Ureter (tissue), 1 donor: ENCODE measurements at regions not wholly inside any gene's neighbourhood (a gene's known extent, or its start where the extent isn't known, plus 50 kb on each side); places are given as distances from the start of the nearest gene placed in this dataset.
"Not testable (repeated sequence)": the region's sequence is repeated elsewhere in the genome, so short reads cannot be mapped to it uniquely, and the experiment has no call there.

Experiments used
- DNase-seq: peaks from one replicate; pipeline ENCODE4 v3.0.0-alpha.2; 2020; ENCODE audit warnings: low spot score
- donor health status: DM: yes; HTN: yes; CAD: no.

GRCh38 chr22:10737931-10738330 is 4790.1 kb upstream of the OR11H1 start:
- DNase-seq = not testable (repeated sequence)

DNA sequence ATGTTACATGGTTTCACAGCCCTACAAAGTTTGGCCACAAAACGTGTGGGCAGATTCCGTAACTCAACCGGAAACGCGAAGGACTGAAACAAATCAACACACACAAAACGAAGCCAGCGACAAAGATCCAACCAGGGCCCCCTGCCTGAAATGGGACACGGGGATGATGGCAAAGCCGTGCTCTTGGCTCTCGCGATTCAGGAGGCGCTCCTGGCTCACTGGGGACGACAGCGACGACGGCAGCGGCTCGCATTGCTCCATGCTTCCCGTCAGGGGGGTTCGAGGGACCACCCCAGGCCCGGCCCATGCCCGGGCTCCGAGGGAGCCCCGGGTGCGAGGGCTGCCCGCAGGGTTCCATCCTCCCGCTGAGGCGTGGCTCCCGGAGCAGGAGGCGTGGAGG is 4786.8 kb upstream of the OR11H1 start:
- no peak for DNase-seq

DNA sequence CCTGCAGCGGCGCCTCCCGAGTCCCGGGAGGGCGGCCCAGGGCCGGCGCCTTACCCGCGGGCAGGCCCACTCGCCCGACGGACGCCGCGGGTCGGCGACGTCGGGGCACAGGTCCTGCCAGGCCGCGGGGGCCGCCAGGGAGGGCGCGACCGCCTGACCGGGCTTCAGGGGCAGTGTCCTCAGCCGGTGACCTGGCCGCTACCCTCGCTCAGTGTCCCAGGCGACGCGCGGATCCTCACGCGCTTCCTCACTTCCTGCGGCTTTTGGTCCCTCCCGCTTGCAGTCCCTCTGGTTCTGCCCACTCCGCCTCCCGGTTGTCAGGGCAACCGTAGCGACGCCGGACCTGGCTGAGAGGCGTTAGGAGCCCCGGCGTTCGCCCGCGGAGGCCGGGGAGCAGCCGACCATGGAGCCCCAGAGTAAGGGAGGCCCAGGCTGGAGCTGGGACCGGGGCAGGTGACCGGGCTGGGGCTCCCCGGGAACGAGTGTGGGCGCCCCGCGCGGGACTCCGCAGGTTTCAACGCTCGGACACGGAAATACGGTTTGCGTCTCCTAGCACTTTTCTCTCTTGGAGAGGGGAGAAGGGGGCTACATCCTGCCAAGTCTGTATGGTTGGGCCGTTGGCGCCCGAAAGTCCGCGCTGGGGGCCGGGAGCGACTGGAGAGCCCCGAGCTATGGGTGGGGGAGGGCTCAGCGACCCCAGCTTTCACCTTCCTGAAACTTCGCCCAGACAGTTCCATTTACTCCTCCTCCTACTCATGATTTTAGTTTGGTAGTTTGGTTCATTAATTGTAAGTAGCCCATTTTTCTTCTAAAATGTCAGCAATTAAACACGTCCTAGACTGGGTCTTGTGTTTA is 4786.0 kb upstream of the OR11H1 start:
- DNase-seq = not testable (repeated sequence)

DNA sequence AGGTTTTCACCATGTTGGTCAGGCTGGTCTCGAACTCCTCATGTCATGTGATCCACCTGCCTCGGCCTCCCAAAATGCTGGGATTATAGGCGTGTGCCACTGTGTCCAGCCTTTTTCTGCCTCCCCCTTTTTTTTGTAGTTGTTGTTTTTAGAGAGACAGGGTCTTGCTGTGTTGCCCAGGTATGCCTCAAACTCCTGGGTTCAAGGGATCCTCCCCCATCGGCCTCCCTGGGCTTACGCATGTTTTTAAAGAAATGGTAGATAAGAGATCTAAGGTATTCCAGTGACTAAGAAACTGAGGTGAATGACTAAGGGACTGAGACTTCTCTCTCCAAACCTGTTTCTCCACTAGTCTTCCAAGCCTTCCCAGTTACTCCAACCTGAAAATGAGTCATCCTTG is 4781.6 kb upstream of the OR11H1 start:
- not testable (repeated sequence) for DNase-seq

GRCh38 chr22:10747227-10747626 is 4780.8 kb upstream of the OR11H1 start:
- not testable (repeated sequence) for DNase-seq

DNA sequence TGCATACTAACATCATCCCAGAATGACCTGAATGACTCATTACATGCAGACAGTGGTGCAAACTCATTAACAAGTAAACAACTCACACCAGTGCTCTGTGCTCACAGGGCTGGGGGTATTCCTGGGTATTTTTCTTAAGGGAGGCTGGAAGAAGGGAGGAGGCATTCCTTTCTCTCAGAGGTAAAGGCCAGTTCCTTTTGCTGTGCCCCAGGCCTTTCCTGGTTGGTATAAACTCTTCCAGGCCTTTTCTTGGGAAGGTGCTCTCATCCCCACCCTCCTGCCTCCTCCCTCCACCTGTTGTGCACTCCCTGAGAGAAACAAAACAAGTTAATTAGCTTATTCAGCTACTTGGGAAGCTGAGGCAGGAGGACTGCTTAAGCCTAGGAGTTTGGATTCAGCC is 4779.2 kb upstream of the OR11H1 start:
- DNase-seq = not testable (repeated sequence)

DNA sequence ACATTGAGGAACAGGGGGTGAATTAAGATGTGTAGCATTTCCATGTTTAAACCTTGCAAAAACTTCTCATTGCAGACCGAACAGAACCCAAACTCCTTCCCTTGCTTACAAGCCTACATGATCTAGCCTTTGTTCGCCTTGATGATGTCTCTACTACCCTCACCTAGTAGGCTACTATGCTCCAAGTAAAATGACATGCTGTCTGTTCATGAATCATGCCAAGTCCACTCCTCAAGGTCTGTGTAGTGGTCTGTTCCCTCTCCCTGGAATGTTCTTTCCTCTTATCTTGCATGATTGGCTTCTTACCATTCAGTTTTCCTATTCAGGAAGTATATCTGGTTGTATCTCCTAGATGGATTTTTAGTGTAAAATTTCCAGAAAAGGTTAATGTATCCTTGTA is 4778.6 kb upstream of the OR11H1 start:
- DNase-seq = not testable (repeated sequence)

DNA sequence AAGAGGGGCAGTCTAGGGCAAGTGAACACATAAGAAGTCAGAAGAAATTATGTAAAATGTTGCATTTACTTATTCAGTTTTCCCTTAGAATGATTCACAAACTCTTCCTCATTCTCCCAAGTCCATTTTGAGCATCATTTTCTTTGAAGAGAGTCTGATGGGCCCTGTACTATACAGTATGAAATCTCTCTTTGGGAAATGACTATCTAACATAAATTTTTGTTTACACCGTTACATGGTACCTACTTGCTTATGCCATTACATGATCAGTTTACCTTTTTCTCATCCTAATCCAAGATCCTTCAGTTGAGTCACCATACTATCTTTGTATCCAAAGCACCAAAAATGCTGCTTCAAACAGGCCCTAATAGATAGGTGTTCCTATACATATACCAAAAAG is 4774.4 kb upstream of the OR11H1 start:
- DNase-seq = not testable (repeated sequence)

- DNase-seq = not testable (repeated sequence)
Measured at GRCh38 chr22:10755350-10755749, 4772.6 kb upstream of the OR11H1 start.

DNA sequence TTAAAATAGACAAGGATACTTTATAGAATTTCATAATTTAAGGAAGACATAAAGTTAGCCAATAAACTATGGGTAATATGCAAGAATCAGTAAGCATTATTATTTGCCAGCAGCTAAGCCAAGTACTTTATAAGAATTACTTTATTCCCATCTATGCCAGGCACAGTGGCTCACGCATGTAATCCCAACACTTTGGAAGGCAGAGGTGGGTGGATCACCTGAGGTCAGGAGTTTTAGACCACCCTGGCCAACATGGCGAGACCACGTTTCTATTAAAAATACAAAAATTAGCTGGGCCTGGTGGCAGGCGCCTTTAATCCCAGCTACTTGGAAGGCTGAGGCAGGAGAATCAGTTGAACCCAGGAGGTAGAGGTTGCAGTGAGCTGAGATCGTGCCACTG is 4767.6 kb upstream of the OR11H1 start:
- DNase-seq = not testable (repeated sequence)

- not testable (repeated sequence) for DNase-seq
Measured at GRCh38 chr22:10766320-10766719, 4761.7 kb upstream of the OR11H1 start.

- not testable (repeated sequence) for DNase-seq
Measured at GRCh38 chr22:10768875-10769274, 4759.1 kb upstream of the OR11H1 start.

GRCh38 chr22:10771744-10772143 is 4756.2 kb upstream of the OR11H1 start:
- not testable (repeated sequence) for DNase-seq

DNA sequence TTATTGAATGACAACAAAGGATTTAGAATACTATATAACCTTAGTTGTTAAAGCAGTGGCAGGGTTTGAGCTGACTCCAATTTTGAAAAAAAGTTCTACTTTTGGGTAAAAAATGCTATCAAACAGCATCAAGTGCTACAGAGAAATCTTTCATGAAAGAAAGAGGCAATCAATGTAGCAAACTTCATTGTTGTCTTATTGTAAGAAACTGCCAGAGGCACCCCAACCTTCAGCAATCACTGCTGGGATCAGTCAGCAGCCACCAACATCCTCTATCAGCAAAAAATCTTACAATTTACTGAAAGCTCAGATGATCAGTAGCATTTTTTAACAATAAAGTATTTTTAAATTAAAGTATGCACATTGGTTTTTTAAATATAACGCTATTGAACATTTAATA is 4754.7 kb upstream of the OR11H1 start:
- DNase-seq = not testable (repeated sequence)

DNA sequence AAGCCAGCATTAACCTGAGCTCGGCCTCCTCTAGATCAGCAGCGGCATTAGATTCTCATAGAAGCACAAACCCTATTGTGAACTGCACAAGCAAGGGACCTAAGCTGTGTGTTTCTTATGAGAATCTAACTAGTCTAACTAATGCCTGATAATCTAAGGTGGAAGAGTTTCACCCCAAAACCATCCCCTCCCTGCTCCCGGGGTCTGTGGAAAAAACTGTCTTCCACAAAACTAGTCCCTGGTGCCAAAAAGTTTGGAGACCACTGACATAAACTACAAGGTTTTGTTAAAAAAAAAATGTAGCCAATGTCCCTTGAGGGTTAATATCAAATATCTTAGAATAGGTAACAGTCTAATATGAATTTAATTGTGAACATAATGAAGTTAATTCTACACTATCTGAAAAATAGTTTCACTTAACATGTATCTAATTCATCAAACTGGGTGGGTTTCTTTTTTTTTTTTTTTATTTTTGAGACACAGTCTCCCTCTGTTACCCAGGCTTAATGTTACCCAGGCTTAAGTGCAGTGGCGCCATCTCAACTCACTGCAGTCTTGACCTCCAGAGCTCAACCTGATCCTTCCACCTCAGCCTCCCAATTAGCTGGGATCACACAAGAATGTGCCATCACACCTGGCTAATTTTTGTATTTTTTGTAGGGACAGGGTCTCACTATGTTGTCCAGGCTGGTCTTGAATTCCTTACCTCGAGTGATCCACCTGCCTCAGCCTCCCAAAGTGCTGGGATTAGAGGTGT is 4752.2 kb upstream of the OR11H1 start:
- DNase-seq = not testable (repeated sequence)

- DNase-seq = not testable (repeated sequence)
Measured at GRCh38 chr22:10776358-10776729, 4751.6 kb upstream of the OR11H1 start.

DNA sequence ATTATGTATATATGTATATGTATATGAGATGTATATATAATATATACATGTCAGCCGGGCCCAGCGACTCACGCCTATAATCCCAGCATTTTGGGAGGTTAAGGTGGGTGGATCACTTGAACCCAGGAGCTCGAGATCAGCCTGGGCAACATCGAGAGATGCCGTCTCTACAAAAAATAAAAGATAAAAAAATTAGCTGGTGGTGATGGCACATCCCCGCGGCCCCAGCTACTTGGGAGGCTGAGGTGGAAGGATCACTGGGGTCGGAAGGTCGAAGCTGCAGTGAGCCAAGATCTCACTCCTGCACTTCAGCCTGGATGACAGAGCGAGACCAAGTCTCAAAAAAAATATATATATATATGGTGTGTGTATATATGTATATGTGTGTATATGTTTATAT is 4750.3 kb upstream of the OR11H1 start:
- DNase-seq = not testable (repeated sequence)

- no peak for DNase-seq
Measured at GRCh38 chr22:10778296-10778814, 4749.6 kb upstream of the OR11H1 start.

DNA sequence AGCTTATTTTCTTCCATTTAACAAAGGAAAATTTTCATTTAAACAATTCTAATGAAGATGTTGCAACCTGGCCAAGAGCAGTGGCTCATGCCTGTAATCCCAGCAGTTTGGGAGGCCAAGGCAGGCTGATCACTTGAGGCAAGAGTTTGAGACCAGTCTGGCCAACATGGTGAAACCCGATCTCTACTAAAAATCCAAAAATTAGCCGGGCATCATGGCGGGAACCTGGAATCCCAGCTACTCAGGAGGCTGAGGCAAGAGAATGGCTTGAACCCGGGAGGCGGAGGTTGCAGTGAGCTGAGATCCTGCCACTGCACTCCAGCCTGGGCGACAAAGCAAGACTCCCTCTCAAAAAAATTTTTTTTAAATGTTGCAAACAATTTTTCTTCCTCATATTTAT is 4748.8 kb upstream of the OR11H1 start:
- DNase-seq = not testable (repeated sequence)

GRCh38 chr22:10780281-10780680 is 4747.7 kb upstream of the OR11H1 start:
- DNase-seq = no peak

DNA sequence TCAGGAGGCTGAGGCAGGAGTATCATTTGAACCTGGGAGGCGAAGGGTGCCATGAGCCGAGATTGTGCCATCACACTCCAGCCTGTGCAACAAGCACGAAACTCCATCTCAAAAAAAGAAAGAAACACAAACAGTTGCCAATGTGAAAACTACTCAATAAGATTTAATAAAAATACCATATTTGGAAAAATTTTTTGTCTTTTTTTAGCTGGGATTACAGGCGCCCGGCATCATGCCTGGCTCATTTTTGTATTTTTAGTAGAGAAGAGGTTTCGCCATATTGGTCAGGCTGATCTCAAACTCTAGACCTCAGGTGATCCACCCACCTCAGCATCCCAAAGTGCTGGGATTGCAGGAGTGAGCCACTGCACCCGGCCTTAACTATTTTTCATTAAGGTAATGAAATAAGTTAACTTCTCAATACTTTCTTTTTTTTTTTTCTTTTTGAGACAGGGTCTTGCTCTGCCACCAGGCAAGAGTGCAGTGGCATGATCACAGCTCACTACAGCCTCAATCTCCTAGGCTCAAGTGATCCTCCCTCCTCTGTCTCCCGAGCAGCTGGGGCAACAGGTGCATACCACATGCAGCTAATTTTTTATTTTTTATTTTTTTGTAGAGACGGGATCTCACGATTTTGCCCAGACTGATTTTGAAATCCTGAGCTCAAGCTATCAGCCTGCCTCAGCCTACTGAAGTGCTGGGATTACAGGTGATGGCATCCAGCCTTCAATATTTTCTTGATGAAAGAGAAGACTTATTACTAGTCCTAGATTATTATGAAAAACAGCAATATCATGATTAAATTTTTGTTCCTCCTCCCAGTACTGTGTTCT is 4746.2 kb upstream of the OR11H1 start:
- DNase-seq = no peak
